ENCODE measurements at regions not wholly inside any gene's neighbourhood (a gene's known extent, or its start where the extent isn't known, plus 50 kb on each side); places are given as distances from the start of the nearest gene placed in this dataset.
"Not testable (repeated sequence)": the region's sequence is repeated elsewhere in the genome, so short reads cannot be mapped to it uniquely, and the experiment has no call there.

DNA sequence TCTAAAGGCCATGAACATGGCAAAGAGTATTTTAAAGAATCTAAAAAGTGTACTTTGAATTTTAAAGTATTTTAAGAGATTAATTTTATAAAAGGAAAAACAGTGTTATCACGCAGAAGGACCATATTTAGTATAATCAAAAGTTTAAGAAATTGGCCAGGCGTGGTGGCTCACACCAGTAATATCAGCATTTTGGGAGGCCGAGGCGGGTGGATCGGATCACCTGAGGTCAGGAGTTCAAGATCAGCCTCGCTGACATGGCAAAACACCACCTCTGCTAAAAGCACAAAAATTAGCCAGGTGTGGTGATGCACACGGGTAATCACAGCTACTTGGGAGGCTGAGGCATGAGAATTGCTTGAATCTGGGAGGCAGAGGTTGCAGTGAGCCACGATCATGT lies 887.7 kb downstream of the RPIA start:
- H3K4me2 ChIP-seq (ENCODE audit: insufficient read depth in 1 of 2, low read depth in 2 of 2, low read length in 2 of 2); H3K18ac ChIP-seq (ENCODE audit: extremely low read depth, low read length); H4K5ac ChIP-seq (ENCODE audit: insufficient read length, low read depth, low read length); H3K79me2 ChIP-seq (ENCODE audit: control insufficient read depth in 1 of 2, insufficient read depth in 2 of 2, low read length in 2 of 2); H4K91ac ChIP-seq (replicated peaks; ENCODE audit: insufficient read length, low read length); H2AK5ac ChIP-seq (ENCODE audit: low read depth, low read length); H3K4ac ChIP-seq (replicated peaks; ENCODE audit: insufficient read length, low read depth, low read length); H3K27me3 ChIP-seq (replicated peaks in 1 of 4; ENCODE audit: control insufficient read depth in 3 of 4, extremely low read depth in 1 of 4, insufficient read depth in 3 of 4, low read length in 3 of 4); POLR2A ChIA-PET (ENCODE audit: partially characterized antibody); H2BK20ac ChIP-seq (ENCODE audit: low read length); H2BK5ac ChIP-seq (ENCODE audit: low read depth, low read length); H3K79me1 ChIP-seq (ENCODE audit: low read depth, low read length); H2BK120ac ChIP-seq (replicated peaks; ENCODE audit: low read depth, low read length); H3K9me3 ChIP-seq (ENCODE audit: insufficient read depth in 2 of 2, low read depth in 1 of 2, low read length in 1 of 2); H3K9ac ChIP-seq (replicated peaks in 1 of 4; ENCODE audit: extremely low read depth in 1 of 4, low read depth in 3 of 4, low read length in 3 of 4); H3K56ac ChIP-seq (replicated peaks; ENCODE audit: insufficient read length, low read depth, low read length); H3K23me2 ChIP-seq (ENCODE audit: low read depth, low read length); H3K14ac ChIP-seq (ENCODE audit: insufficient read length); H3K23ac ChIP-seq (ENCODE audit: insufficient read length); H3K27ac ChIP-seq (ENCODE audit: low read depth, low read length); H3K36me3 ChIP-seq (ENCODE audit: control insufficient read depth in 2 of 4, insufficient read depth in 4 of 4, low read length in 3 of 4); H3K4me1 ChIP-seq (replicated peaks in 1 of 4; ENCODE audit: control insufficient read depth in 3 of 4, insufficient read depth in 4 of 4, low read length in 3 of 4); H2BK15ac ChIP-seq (ENCODE audit: low read length); H2BK12ac ChIP-seq (ENCODE audit: low read depth, low read length); CTCF ChIA-PET (ENCODE audit: partially characterized antibody); H2AFZ ChIP-seq (ENCODE audit: low read length); H4K20me1 ChIP-seq (replicated peaks in 1 of 2; ENCODE audit: control insufficient read depth in 1 of 2, insufficient read depth in 2 of 2, low read length in 2 of 2); H3K4me3 ChIP-seq (ENCODE audit: extremely low read depth in 1 of 4, insufficient read depth in 2 of 4, low read depth in 3 of 4, low read length in 4 of 4); DNase-seq (ENCODE audit: low read depth in 1 of 2, low spot score in 2 of 2); FAIRE-seq; H4K8ac ChIP-seq (ENCODE audit: extremely low read depth, insufficient read depth, low read length): not testable (repeated sequence)
- 80% methylated on average over 3 of the region's 8 CpGs; no CpG with 5 or more reads in 1 of the 2 experiments for WGBS, 2 experiments (ENCODE audit: extremely low coverage in 1 of 2, insufficient coverage in 1 of 2, insufficient read length in 1 of 2, insufficient replicate concordance in 2 of 2, low coverage in 1 of 2, low lambda C conversion rate in 2 of 2, missing lambda C conversion rate in 1 of 2)

DNA sequence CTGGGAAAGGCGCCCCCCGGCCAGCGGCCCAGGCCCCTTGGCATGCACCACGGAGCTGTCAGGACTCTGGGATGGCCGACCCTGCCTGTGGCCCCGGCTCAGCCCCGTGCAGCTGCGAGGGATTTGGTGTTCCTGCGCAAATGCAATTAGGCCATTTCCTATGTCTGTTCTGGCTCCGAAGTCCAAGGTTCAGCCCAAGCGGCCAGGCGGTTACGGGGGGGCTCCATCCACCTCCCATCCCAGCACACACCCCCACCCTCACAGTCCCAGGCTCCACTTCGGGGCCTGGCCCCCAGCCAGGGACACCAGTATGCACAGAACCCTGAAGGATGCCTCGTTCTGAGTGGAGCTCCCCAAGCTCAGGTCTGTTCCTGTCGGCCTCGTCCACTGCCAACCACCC lies 891.3 kb downstream of the RPIA start:
- H3K4me2 ChIP-seq (ENCODE audit: insufficient read depth in 1 of 2, low read depth in 2 of 2, low read length in 2 of 2); H3K79me2 ChIP-seq (ENCODE audit: control insufficient read depth in 1 of 2, insufficient read depth in 2 of 2, low read length in 2 of 2); H3K27me3 ChIP-seq (replicated peaks in 1 of 4; ENCODE audit: control insufficient read depth in 3 of 4, extremely low read depth in 1 of 4, insufficient read depth in 3 of 4, low read length in 3 of 4); H3K4ac ChIP-seq (replicated peaks; ENCODE audit: insufficient read length, low read depth, low read length); H2BK15ac ChIP-seq (ENCODE audit: low read length); H2BK20ac ChIP-seq (ENCODE audit: low read length); CTCF ChIA-PET (ENCODE audit: partially characterized antibody); H4K8ac ChIP-seq (ENCODE audit: extremely low read depth, insufficient read depth, low read length); H3K79me1 ChIP-seq (ENCODE audit: low read depth, low read length); DNase-seq (ENCODE audit: low read depth in 1 of 2, low spot score in 2 of 2); H3K56ac ChIP-seq (replicated peaks; ENCODE audit: insufficient read length, low read depth, low read length); H4K91ac ChIP-seq (replicated peaks; ENCODE audit: insufficient read length, low read length); H3K9ac ChIP-seq (replicated peaks in 1 of 4; ENCODE audit: extremely low read depth in 1 of 4, low read depth in 3 of 4, low read length in 3 of 4); H2AK5ac ChIP-seq (ENCODE audit: low read depth, low read length); H2BK5ac ChIP-seq (ENCODE audit: low read depth, low read length); POLR2A ChIA-PET (ENCODE audit: partially characterized antibody); H3K14ac ChIP-seq (ENCODE audit: insufficient read length); H2BK120ac ChIP-seq (replicated peaks; ENCODE audit: low read depth, low read length); H3K27ac ChIP-seq (ENCODE audit: low read depth, low read length); H4K20me1 ChIP-seq (replicated peaks in 1 of 2; ENCODE audit: control insufficient read depth in 1 of 2, insufficient read depth in 2 of 2, low read length in 2 of 2); H2BK12ac ChIP-seq (ENCODE audit: low read depth, low read length); H2AFZ ChIP-seq (ENCODE audit: low read length); H3K4me3 ChIP-seq (ENCODE audit: extremely low read depth in 1 of 4, insufficient read depth in 2 of 4, low read depth in 3 of 4, low read length in 4 of 4); H3K23ac ChIP-seq (ENCODE audit: insufficient read length); H3K4me1 ChIP-seq (replicated peaks in 1 of 4; ENCODE audit: control insufficient read depth in 3 of 4, insufficient read depth in 4 of 4, low read length in 3 of 4); H4K5ac ChIP-seq (ENCODE audit: insufficient read length, low read depth, low read length); H3K18ac ChIP-seq (ENCODE audit: extremely low read depth, low read length); H3K36me3 ChIP-seq (ENCODE audit: control insufficient read depth in 2 of 4, insufficient read depth in 4 of 4, low read length in 3 of 4); FAIRE-seq; H3K23me2 ChIP-seq (ENCODE audit: low read depth, low read length); H3K9me3 ChIP-seq (ENCODE audit: insufficient read depth in 2 of 2, low read depth in 1 of 2, low read length in 1 of 2): not testable (repeated sequence)
- WGBS, 2 experiments (ENCODE audit: extremely low coverage in 1 of 2, insufficient coverage in 1 of 2, insufficient read length in 1 of 2, insufficient replicate concordance in 2 of 2, low coverage in 1 of 2, low lambda C conversion rate in 2 of 2, missing lambda C conversion rate in 1 of 2) = no CpG with 5 or more reads among the region's 17 CpGs
